H9 (cell line): ENCODE measurements at regions not wholly inside any gene's neighbourhood (a gene's known extent, or its start where the extent isn't known, plus 50 kb on each side); places are given as distances from the start of the nearest gene placed in this dataset.

ENCODE experiments used
- DNase-seq: peaks from one replicate; pipeline ENCODE4 v3.0.0-alpha.2; 2017
- H2AFZ ChIP-seq: one replicate; pipeline ENCODE4 v1.6.1; 2013; ENCODE audit warnings: mild to moderate bottlenecking, low read length, control low read depth, moderate library complexity
- H2AK5ac ChIP-seq: 2 replicates; pipeline ENCODE4 v1.6.1; 2013; ENCODE audit warnings: low read length, control low read depth, mixed read lengths; ENCODE audit not compliant: insufficient read length
- H2BK120ac ChIP-seq: one replicate; pipeline ENCODE4 v1.6.1; 2013; ENCODE audit warnings: low read depth, mild to moderate bottlenecking, low read length, control low read depth, inconsistent platforms; ENCODE audit not compliant: poor library complexity, severe bottlenecking
- H2BK12ac ChIP-seq: 2 replicates; pipeline ENCODE4 v1.6.1; 2013; ENCODE audit warnings: low read length, control low read depth, mixed read lengths, low read depth; ENCODE audit not compliant: insufficient read length
- H2BK15ac ChIP-seq: 2 replicates; pipeline ENCODE4 v1.6.1; 2013; ENCODE audit warnings: low read depth, low read length, control low read depth
- H2BK20ac ChIP-seq: one replicate; pipeline ENCODE4 v1.6.1; 2013; ENCODE audit warnings: low read depth, mild to moderate bottlenecking, low read length, control low read depth, inconsistent platforms; ENCODE audit not compliant: poor library complexity, severe bottlenecking
- H2BK5ac ChIP-seq: 2 replicates; pipeline ENCODE4 v1.6.1; 2013; ENCODE audit warnings: low read length, control low read depth, mixed read lengths; ENCODE audit not compliant: insufficient read length
- H3K14ac ChIP-seq: 2 replicates; pipeline ENCODE4 v1.6.1; 2013; ENCODE audit warnings: low read length, control low read depth; ENCODE audit not compliant: insufficient read depth
- H3K18ac ChIP-seq: 2 replicates; pipeline ENCODE4 v1.6.1; 2013; ENCODE audit warnings: low read depth, mild to moderate bottlenecking, mixed read lengths, low read length, control low read depth; ENCODE audit not compliant: insufficient read length
- H3K23ac ChIP-seq: 2 replicates; pipeline ENCODE4 v1.6.1; 2013; ENCODE audit warnings: low read length, control low read depth, mixed read lengths, low read depth; ENCODE audit not compliant: insufficient read length
- H3K23me2 ChIP-seq: 2 replicates; pipeline ENCODE4 v1.6.1; 2013; ENCODE audit warnings: low read depth, mild to moderate bottlenecking, mixed read lengths, low read length, control low read depth; ENCODE audit not compliant: insufficient read length, poor library complexity, severe bottlenecking
- H3K27ac ChIP-seq: 2 replicates; pipeline ENCODE4 v1.5.1; 2013; ENCODE audit warnings: low read length, control low read depth, mixed read lengths, low read depth; ENCODE audit not compliant: insufficient read length
- H3K27me3 ChIP-seq: 2 replicates; pipeline ENCODE4 v1.6.1; 2013; ENCODE audit warnings: low read length, control low read depth, inconsistent platforms; ENCODE audit not compliant: insufficient read depth
- H3K4ac ChIP-seq: 2 replicates; pipeline ENCODE4 v1.6.1; 2013; ENCODE audit warnings: low read depth, mild to moderate bottlenecking, control low read depth, inconsistent platforms, low read length, moderate library complexity
- H3K4me1 ChIP-seq: 2 replicates; pipeline ENCODE4 v1.6.1; 2013; ENCODE audit warnings: low read length, control low read depth, inconsistent platforms; ENCODE audit not compliant: insufficient read depth
- H3K4me2 ChIP-seq: 2 replicates; pipeline ENCODE4 v1.6.1; 2013; ENCODE audit warnings: low read length, control low read depth, mixed read lengths; ENCODE audit not compliant: insufficient read length, insufficient read depth
- H3K56ac ChIP-seq: 2 replicates; pipeline ENCODE4 v1.6.1; 2013; ENCODE audit warnings: low read depth, mild to moderate bottlenecking, mixed read lengths, low read length, control low read depth; ENCODE audit not compliant: insufficient read length
- H3K79me1 ChIP-seq: 2 replicates; pipeline ENCODE4 v1.6.1; 2013; ENCODE audit warnings: low read depth, mild to moderate bottlenecking, moderate library complexity, low read length, control low read depth, inconsistent platforms; ENCODE audit not compliant: insufficient read depth, poor library complexity, severe bottlenecking
- H3K79me2 ChIP-seq: 2 replicates; pipeline ENCODE4 v1.6.1; 2013; ENCODE audit warnings: low read length, control low read depth, inconsistent platforms; ENCODE audit not compliant: insufficient read depth
- H3K9ac ChIP-seq: 2 replicates; pipeline ENCODE4 v1.6.1; 2013; ENCODE audit warnings: low read length, control low read depth, mixed read lengths; ENCODE audit not compliant: insufficient read length; ENCODE audit errors: extremely low read depth
- H3K9me3 ChIP-seq: one replicate; pipeline ENCODE4 v1.6.1; 2013; ENCODE audit warnings: low read depth, low read length, inconsistent platforms; ENCODE audit not compliant: control insufficient read depth
- H3T11ph ChIP-seq: one replicate; pipeline ENCODE4 v1.6.1; 2013; ENCODE audit warnings: mild to moderate bottlenecking, low read length, control low read depth, inconsistent platforms
- H4K20me1 ChIP-seq: one replicate; pipeline ENCODE4 v1.6.1; 2013; ENCODE audit not compliant: control insufficient read depth, insufficient read length, insufficient read depth
- H4K5ac ChIP-seq: 2 replicates; pipeline ENCODE4 v1.6.1; 2013; ENCODE audit warnings: low read depth, mild to moderate bottlenecking, mixed read lengths, low read length, control low read depth; ENCODE audit not compliant: insufficient read length
- H4K8ac ChIP-seq: replicated peaks from 2 replicates; pipeline ENCODE4 v1.6.1; 2013; ENCODE audit warnings: low read length, control low read depth, mixed read lengths, low read depth; ENCODE audit not compliant: insufficient read length
- H4K91ac ChIP-seq: 2 replicates; pipeline ENCODE4 v1.6.1; 2013; ENCODE audit warnings: low read depth, mild to moderate bottlenecking, moderate library complexity, mixed read lengths, low read length, control low read depth; ENCODE audit not compliant: insufficient read length
- H3K27ac Mint-ChIP-seq, 3 experiments: 2 replicates in 2 of 3; 3 replicates in 1 of 3; pipeline ENCODE4 v1.8.0; 2020 to 2021; ENCODE audit warnings: mixed read lengths in 3 of 3, mild to moderate bottlenecking in 1 of 3, moderate library complexity in 1 of 3
- H3K27me3 Mint-ChIP-seq: 2 replicates; pipeline ENCODE4 v1.8.0; 2021; ENCODE audit warnings: low read depth, mild to moderate bottlenecking, moderate library complexity, mixed read lengths
- H3K36me3 Mint-ChIP-seq, 3 experiments: 2 replicates in 2 of 3; 3 replicates in 1 of 3; pipeline ENCODE4 v1.8.0; 2020 to 2021; ENCODE audit warnings: low read depth in 3 of 3, mixed read lengths in 3 of 3; ENCODE audit not compliant: insufficient read depth in 1 of 3
- H3K4me1 Mint-ChIP-seq, 2 experiments: 2 replicates each; pipeline ENCODE4 v1.8.0; 2020; ENCODE audit warnings: mixed read lengths in 2 of 2
- H3K4me3 Mint-ChIP-seq, 2 experiments: 2 replicates in 1 of 2; 3 replicates in 1 of 2; pipeline ENCODE4 v1.8.0; 2020 to 2021; ENCODE audit warnings: mild to moderate bottlenecking in 2 of 2, mixed read lengths in 2 of 2, moderate library complexity in 1 of 2
- H3K9me3 Mint-ChIP-seq, 2 experiments: 2 replicates in 1 of 2; 3 replicates in 1 of 2; pipeline ENCODE4 v1.8.0; 2020; ENCODE audit warnings: mild to moderate bottlenecking in 2 of 2, mixed read lengths in 2 of 2, moderate library complexity in 1 of 2
- CTCF ChIP-seq: fragments of 200-600 bp; sonication (generic); conservative IDR thresholded peaks from 3 replicates; pipeline ENCODE4 v1.8.0; 2021; ENCODE audit warnings: antibody characterized with exemption, mild to moderate bottlenecking
- WGBS: extraction: QIAGEN DNeasy Blood & Tissue Kit; methylation state at CpG from one replicate; pipeline ENCODE4 v1.1.7; 2013; ENCODE audit warnings: missing lambda C conversion rate, low lambda C conversion rate, mixed read lengths; ENCODE audit not compliant: insufficient read length; ENCODE audit errors: extremely low coverage; 5-methylcytosine and 5-hydroxymethylcytosine counted together

- no peak overlapping the region for H2AFZ ChIP-seq
- peaks cover 4% of the 10 kb centered on the region; the same call in 1 of the 2 replicates for H3K4me1 ChIP-seq
- H3K4ac ChIP-seq: no peak overlapping the region
- no peaks in the 10 kb centered on the region for H3K27me3 Mint-ChIP-seq
- no peak for DNase-seq
- H2BK20ac ChIP-seq: no peak overlapping the region
- no peaks in the 10 kb centered on the region for H3K23me2 ChIP-seq
- peaks cover 5% of the 10 kb centered on the region for H3K9me3 ChIP-seq
- peaks cover 8% of the 10 kb centered on the region in 2 experiments for H3K9me3 Mint-ChIP-seq
- no peaks in the 10 kb centered on the region for H3K79me2 ChIP-seq
- no peak overlapping the region for H3T11ph ChIP-seq
- no peak overlapping the region for H3K4me2 ChIP-seq
- H3K14ac ChIP-seq: no peak overlapping the region
- no peak for TF ChIP-seq CTCF
- no CpG with 5 or more reads among the region's 3 CpGs for WGBS
- no peaks in the 10 kb centered on the region for H3K27me3 ChIP-seq
- peaks cover 4% of the 10 kb centered on the region in 2 experiments; a peak in 3 of 4 replicates for H3K4me1 Mint-ChIP-seq
- H2BK15ac ChIP-seq: no peak overlapping the region
- H2BK12ac ChIP-seq: no peak overlapping the region
- H3K23ac ChIP-seq: no peak overlapping the region
- H2BK120ac ChIP-seq: no peak overlapping the region
- H3K18ac ChIP-seq: no peak overlapping the region
- no peak overlapping the region for H4K5ac ChIP-seq
- peaks cover 5 to 8% (median 6%) of the 10 kb centered on the region in 3 experiments; a peak in 4 of 7 replicates for H3K36me3 Mint-ChIP-seq
- H4K91ac ChIP-seq: no peak overlapping the region
- H3K9ac ChIP-seq: no peak overlapping the region
- no peak overlapping the region for H3K27ac ChIP-seq
- no peaks in the 10 kb centered on the region for H4K20me1 ChIP-seq
- H4K8ac ChIP-seq: no peak overlapping the region
- no peak overlapping the region for H3K56ac ChIP-seq
- H3K27ac Mint-ChIP-seq: no peak overlapping the region
- no peak overlapping the region for H3K4me3 Mint-ChIP-seq
- no peaks in the 10 kb centered on the region for H3K79me1 ChIP-seq
- H2AK5ac ChIP-seq: no peak overlapping the region
- H2BK5ac ChIP-seq: no peak overlapping the region
These were observed 648.2 kb upstream of the NEGR1 start for GRCh38 chr1:72930528-72930927.
